ENCODE measurements at regions not wholly inside any gene's neighbourhood (a gene's known extent, or its start where the extent isn't known, plus 50 kb on each side); places are given as distances from the start of the nearest gene placed in this dataset.
A peak's percentile ranks its signal among the peaks of the same experiment; 100 is the strongest.

DNA sequence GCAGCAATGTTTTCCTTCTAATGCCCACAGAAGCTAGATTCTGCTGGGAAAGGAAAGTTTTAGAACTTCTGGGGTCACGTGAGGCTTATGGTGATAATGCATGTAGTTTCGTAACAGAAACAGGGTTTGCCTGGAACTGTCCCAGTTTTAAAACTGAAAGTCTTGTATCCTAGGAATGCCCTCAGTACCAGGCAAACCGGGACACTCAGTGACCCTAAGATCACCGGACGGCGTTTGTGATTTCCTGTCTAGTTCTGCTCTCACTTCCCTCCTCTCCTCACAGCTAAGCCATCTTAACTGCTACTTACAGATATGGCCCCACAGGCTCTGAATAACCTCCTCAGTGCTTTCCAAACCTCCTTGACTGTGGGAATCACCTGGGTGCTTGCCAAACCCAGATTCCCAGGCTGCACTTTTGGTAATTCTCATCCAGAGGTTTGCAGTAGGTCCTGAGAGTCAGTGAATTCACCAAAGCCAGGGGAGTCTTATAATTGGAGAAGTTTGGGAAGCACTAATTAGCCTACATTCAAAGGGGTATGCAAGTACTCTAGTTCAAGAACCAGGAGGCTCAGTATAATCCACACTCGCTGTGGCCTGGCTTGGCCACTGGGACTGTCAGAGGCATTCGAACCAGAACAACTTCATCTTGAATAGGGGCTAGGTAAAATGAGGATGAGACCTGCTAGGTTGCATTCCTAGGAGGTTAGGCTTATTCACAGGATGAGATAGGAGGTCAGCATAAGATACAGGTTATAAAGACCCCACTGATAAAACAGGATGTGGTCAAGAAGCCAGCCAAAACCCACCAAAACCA, 231.6 kb upstream of the MYLIP start:
- peak; percentile 2 for TF ChIP-seq CTCF (IDR thresholded peaks at IDR 0.05; ENCODE audit: low read depth, low read length, missing control alignments)
- DNase-seq (ENCODE audit: low read depth): no peak
- no peak overlapping the region for H3K4me3 ChIP-seq (ENCODE audit: low read depth, low read length)

DNA sequence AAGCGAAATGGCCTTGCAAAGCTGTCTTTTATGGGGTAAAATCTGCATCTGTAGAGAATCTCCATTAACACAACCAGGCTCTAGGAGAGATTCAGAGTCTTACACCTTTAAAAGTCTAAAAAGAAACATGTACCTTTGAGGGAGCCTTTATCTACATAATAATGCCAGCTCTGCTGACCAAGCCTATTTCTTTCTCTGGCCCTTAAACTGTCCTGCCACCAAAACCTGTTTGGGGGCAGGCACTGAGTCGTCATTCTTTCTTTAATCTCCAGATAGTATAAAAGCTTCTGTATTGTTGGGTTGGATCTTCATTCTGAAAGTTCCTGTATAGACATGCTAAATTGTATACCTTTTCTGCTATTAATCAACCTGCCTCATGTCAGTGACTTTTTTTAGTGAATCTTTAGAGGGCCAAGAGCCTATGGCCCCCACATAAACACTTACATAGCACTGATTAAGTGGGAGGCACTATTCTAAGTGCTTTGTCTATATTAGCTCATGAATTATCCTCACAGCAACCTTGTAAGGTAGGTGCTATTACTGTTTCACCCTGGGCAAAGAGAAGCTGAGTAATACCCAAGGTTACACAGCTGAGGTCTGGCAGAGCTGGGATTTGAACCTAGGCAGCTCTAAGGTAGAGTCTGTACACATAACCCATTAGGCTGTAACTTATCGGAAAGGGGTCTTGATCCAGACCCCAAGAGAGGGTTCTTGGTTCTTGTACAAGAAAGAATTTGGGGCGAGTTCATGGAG, 232.3 kb upstream of the DTNBP1 start:
- H3K4me3 ChIP-seq (ENCODE audit: low read depth, low read length): no peak overlapping the region
- no peak for TF ChIP-seq CTCF (IDR thresholded peaks at IDR 0.05; ENCODE audit: low read depth, low read length, missing control alignments)
- no peak for DNase-seq (ENCODE audit: low read depth)

GRCh38 chr6:15893556-15894253, 230.9 kb upstream of the DTNBP1 start:
- peak; percentile 76 for DNase-seq (ENCODE audit: low read depth)
- H3K4me3 ChIP-seq (ENCODE audit: low read depth, low read length): no peak overlapping the region

DNA sequence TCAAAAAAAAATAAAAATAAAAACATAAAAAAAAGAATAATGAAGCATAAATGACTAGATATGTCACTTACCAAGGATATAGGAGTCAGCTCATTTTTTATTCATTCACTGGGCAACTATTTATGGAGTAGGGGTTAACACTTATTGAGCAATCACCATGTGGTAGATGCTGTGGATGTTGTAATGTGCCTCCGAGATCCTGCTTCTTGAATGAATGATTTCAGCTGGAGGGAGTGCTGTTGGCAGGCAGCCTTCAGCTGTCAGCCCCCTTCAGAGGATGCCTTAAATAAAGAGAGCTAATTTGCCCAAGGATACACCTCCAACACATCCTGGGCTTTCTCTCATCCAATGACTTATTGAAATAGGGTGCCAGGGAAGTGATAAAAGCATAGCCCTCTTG, 229.5 kb upstream of the DTNBP1 start:
- no peak for TF ChIP-seq CTCF (IDR thresholded peaks at IDR 0.05; ENCODE audit: low read depth, low read length, missing control alignments)
- H3K4me3 ChIP-seq (ENCODE audit: low read depth, low read length): no peak overlapping the region
- DNase-seq (ENCODE audit: low read depth): no peak

More at GRCh38 chr6:15893556-15894253, 230.9 kb upstream of the DTNBP1 start:
- TF ChIP-seq CTCF (IDR thresholded peaks at IDR 0.05; ENCODE audit: low read depth, low read length, missing control alignments): peak; percentile 63

DNA sequence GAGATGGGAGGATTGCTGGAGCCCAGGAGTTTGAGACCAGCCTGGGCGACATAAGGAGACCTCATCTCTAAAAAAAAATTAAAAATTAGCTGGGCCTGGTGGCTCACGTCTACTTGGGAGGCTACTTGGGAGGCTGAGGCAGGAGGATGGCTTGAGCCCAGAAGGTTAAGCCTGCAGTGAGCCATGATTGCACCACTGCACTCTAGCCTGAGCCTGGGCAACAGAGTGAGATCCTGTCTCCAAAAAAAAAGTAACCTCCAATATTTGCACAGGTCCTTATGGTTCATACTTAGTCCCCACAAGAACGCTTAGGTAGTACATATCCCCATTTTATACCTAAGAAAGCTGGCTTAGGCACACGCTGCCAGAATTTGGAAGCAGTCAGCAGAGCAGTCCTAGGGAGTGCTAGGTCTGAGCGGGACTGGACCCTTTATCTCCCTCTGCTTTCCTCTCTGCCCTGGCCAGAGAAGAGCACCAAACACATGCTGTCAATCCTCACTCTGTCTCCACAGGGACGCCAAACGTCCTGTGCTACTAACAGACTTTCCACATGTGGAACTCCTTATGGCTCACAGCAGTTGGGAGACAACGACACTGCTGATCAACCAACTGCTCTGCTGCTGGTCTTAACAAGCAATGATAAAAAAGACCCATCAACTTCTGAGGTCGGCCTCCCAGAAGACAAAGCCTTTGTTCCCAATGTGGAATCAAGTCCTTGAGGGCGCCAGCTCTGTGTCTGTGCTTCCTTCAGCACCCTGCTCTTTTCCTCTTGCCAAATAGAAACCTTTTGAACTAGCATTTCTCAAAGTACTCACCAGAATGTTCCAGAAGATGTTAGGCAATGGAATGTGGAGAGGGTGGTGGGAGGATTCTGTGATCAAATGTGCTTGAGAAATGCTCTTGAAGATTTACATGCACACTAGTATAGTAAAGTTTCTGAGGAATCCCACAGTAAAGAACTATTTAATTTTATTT, 226.3 kb upstream of the DTNBP1 start:
- H3K4me3 ChIP-seq (ENCODE audit: low read depth, low read length): no peak overlapping the region
- no peak for TF ChIP-seq CTCF (IDR thresholded peaks at IDR 0.05; ENCODE audit: low read depth, low read length, missing control alignments)
- no peak for DNase-seq (ENCODE audit: low read depth)

Data from GM12864 (cell line).